ENCODE measurements at regions not wholly inside any gene's neighbourhood (a gene's known extent, or its start where the extent isn't known, plus 50 kb on each side); places are given as distances from the start of the nearest gene placed in this dataset.

GRCh38 chr3:117617906-117618305, 908.3 kb downstream of the TUSC7 start:
- 97% methylated on average over 1 of the region's 1 CpG for WGBS (ENCODE audit: low lambda C conversion rate)
- ChIA-PET POLR2A (no interaction called here), CTCF (no interaction called here)
- Histone ChIP-seq H2AFZ (ENCODE audit: low read depth) (no peak overlapping the region), H3K4me3 (ENCODE audit: low read depth in 2 of 2, low read length in 1 of 2) (no peak overlapping the region), H3K79me2 (ENCODE audit: insufficient read depth) (no peaks in the 10 kb centered on the region), H3F3A (replicated peaks; ENCODE audit: insufficient read depth) (peaks cover 13% of the 10 kb centered on the region), H3K9me3 (no peaks in the 10 kb centered on the region), H4K20me1 (ENCODE audit: insufficient read depth) (no peaks in the 10 kb centered on the region), H3K27me3 (ENCODE audit: insufficient read depth) (no peaks in the 10 kb centered on the region), H3K27ac (ENCODE audit: low read depth in 2 of 2, low read length in 1 of 2) (no peak overlapping the region), H3K9ac (no peak overlapping the region), H3K9me2 (no peaks in the 10 kb centered on the region), H3K4me2 (no peak overlapping the region), H3K4me1 (ENCODE audit: control insufficient read depth in 1 of 2, insufficient read depth in 2 of 2, low read depth in 1 of 2, low read length in 1 of 2) (peaks cover 0 to 2% of the 10 kb centered on the region in 2 experiments; a peak in 2 of 4 replicates), H3K36me3 (replicated peaks in 1 of 2; ENCODE audit: control insufficient read depth in 1 of 2, insufficient read depth in 2 of 2, low read length in 1 of 2) (no peaks in the 10 kb centered on the region)
- TF ChIP-seq JUND (IDR thresholded peaks at IDR 0.05) (no peak), NRF1 (IDR thresholded peaks at IDR 0.05; ENCODE audit: low read depth, low read length) (no peak), ZBTB33 (IDR thresholded peaks at IDR 0.05; ENCODE audit: borderline replicate concordance, low read depth) (no peak), SMC3 (IDR thresholded peaks at IDR 0.05; ENCODE audit: low read depth, low read length) (no peak), FOSL2 (IDR thresholded peaks at IDR 0.05; ENCODE audit: borderline replicate concordance, low read depth) (no peak), GATA2 (CRISPR knock-in tag; IDR thresholded peaks at IDR 0.05) (no peak), FOXJ3 (CRISPR knock-in tag; IDR thresholded peaks at IDR 0.05) (no peak), REST (IDR thresholded peaks at IDR 0.05; ENCODE audit: low read depth, low read length) (no peak), EP300 (IDR thresholded peaks at IDR 0.05; ENCODE audit: borderline replicate concordance in 1 of 2, low read depth in 1 of 2, low read length in 1 of 2) (no peak)
- DNase-seq = no peak

GRCh38 chr3:117618462-117618861, 908.9 kb downstream of the TUSC7 start:
- Histone ChIP-seq H3K9me2 (no peaks in the 10 kb centered on the region), H4K20me1 (ENCODE audit: insufficient read depth) (no peaks in the 10 kb centered on the region), H3K27ac (ENCODE audit: low read depth in 2 of 2, low read length in 1 of 2) (no peak overlapping the region), H3K4me1 (ENCODE audit: control insufficient read depth in 1 of 2, insufficient read depth in 2 of 2, low read depth in 1 of 2, low read length in 1 of 2) (peaks cover 0 to 2% of the 10 kb centered on the region in 2 experiments; a peak in 3 of 4 replicates), H3K36me3 (replicated peaks in 1 of 2; ENCODE audit: control insufficient read depth in 1 of 2, insufficient read depth in 2 of 2, low read length in 1 of 2) (no peaks in the 10 kb centered on the region), H2AFZ (ENCODE audit: low read depth) (no peak overlapping the region), H3K9ac (no peak overlapping the region), H3K27me3 (ENCODE audit: insufficient read depth) (no peaks in the 10 kb centered on the region), H3K79me2 (ENCODE audit: insufficient read depth) (no peaks in the 10 kb centered on the region), H3K9me3 (no peaks in the 10 kb centered on the region), H3K4me2 (no peak overlapping the region), H3F3A (replicated peaks; ENCODE audit: insufficient read depth) (peaks cover 16% of the 10 kb centered on the region), H3K4me3 (ENCODE audit: low read depth in 2 of 2, low read length in 1 of 2) (no peak overlapping the region)
- POLR2A ChIA-PET = no interaction called here
- WGBS (ENCODE audit: low lambda C conversion rate) = 76% methylated on average over 1 of the region's 1 CpG
- CTCF ChIA-PET = interaction anchor here (0.7 kb wide), 1 partner anchor 100 kb away, joined by 3 read pairs; no protein-coding TSS in a partner anchor
- no peak for DNase-seq
- TF ChIP-seq MXI1 (IDR thresholded peaks at IDR 0.05; ENCODE audit: low read depth, low read length) (no peak), RFX5 (IDR thresholded peaks at IDR 0.05; ENCODE audit: low read length) (no peak), PBX3 (IDR thresholded peaks at IDR 0.05) (no peak), NRF1 (IDR thresholded peaks at IDR 0.05; ENCODE audit: low read depth, low read length) (no peak), FOXM1 (IDR thresholded peaks at IDR 0.05; ENCODE audit: low read depth) (no peak), RCOR1 (IDR thresholded peaks at IDR 0.05; ENCODE audit: low read length) (no peak), YY1 (IDR thresholded peaks at IDR 0.05; ENCODE audit: low read depth) (no peak), REST (IDR thresholded peaks at IDR 0.05; ENCODE audit: low read depth, low read length) (no peak), TEAD4 (IDR thresholded peaks at IDR 0.05; ENCODE audit: borderline replicate concordance, insufficient read depth) (no peak), RAD21 (IDR thresholded peaks at IDR 0.05; ENCODE audit: low read length) (no peak), GABPA (IDR thresholded peaks at IDR 0.05; ENCODE audit: low read depth) (no peak), EP300 (IDR thresholded peaks at IDR 0.05; ENCODE audit: borderline replicate concordance in 1 of 2, low read depth in 1 of 2, low read length in 1 of 2) (no peak)
